ENCODE measurements at regions not wholly inside any gene's neighbourhood (a gene's known extent, or its start where the extent isn't known, plus 50 kb on each side); places are given as distances from the start of the nearest gene placed in this dataset.
A peak's percentile ranks its signal among the peaks of the same experiment; 100 is the strongest.
"Not testable (repeated sequence)": the region's sequence is repeated elsewhere in the genome, so short reads cannot be mapped to it uniquely, and the experiment has no call there.

- Histone ChIP-seq H3K27ac (peak overlapping the region; percentile 50), H3K4me3 (peak overlapping the region; percentile 26 to 73), H3K9me3 (no peaks in the 10 kb centered on the region), H3K4me1 (peaks cover 12% of the 10 kb centered on the region), H3K27me3 (no peaks in the 10 kb centered on the region), H3K36me3 (no peaks in the 10 kb centered on the region)
- DNase-seq (ENCODE audit: extremely low spot score in 2 of 2) = no peak
- intact Hi-C loops (cut with DNase I) = no loop called here
- no peak for TF ChIP-seq CTCF (IDR thresholded peaks at IDR 0.05)
- no peak for TF ChIP-seq POLR2A (IDR thresholded peaks at IDR 0.05)
- TF ChIP-seq POLR2AphosphoS5 (IDR thresholded peaks at IDR 0.05; ENCODE audit: insufficient read depth in 1 of 2, low read depth in 1 of 2) = peak in 1 of 2 donors; percentile 84
These were observed 98.0 kb upstream of the ZNF722 start for GRCh38 chr7:63900394-63901203.

GRCh38 chr7:63901204-63901506, 97.5 kb upstream of the ZNF722 start:
- peak overlapping the region; percentile 50 for H3K27ac ChIP-seq
- peak overlapping the region; percentile 10 to 73 for H3K4me3 ChIP-seq
- DNase-seq (ENCODE audit: extremely low spot score in 2 of 2); H3K36me3 ChIP-seq; H3K27me3 ChIP-seq; H3K9me3 ChIP-seq; intact Hi-C loops (cut with DNase I): not testable (repeated sequence)
- H3K4me1 ChIP-seq = peaks cover 12% of the 10 kb centered on the region

GRCh38 chr7:63918986-63919385, 79.7 kb upstream of the ZNF722 start:
- Histone ChIP-seq H3K36me3 (no peaks in the 10 kb centered on the region), H3K4me3 (no peak overlapping the region), H3K27ac (no peak overlapping the region), H3K4me1 (no peaks in the 10 kb centered on the region), H3K9me3 (no peaks in the 10 kb centered on the region), H3K27me3 (no peaks in the 10 kb centered on the region)
- no peak for DNase-seq (ENCODE audit: extremely low spot score in 2 of 2)
- no peak for TF ChIP-seq CTCF (IDR thresholded peaks at IDR 0.05)
- no peak for TF ChIP-seq POLR2A (IDR thresholded peaks at IDR 0.05)
- TF ChIP-seq POLR2AphosphoS5 (IDR thresholded peaks at IDR 0.05; ENCODE audit: insufficient read depth in 1 of 2, low read depth in 1 of 2) = no peak
- intact Hi-C loops (cut with DNase I) = no loop called here

GRCh38 chr7:63925262-63925625, 73.4 kb upstream of the ZNF722 start:
- TF ChIP-seq POLR2A (IDR thresholded peaks at IDR 0.05) = no peak
- no peak for TF ChIP-seq POLR2AphosphoS5 (IDR thresholded peaks at IDR 0.05; ENCODE audit: insufficient read depth in 1 of 2, low read depth in 1 of 2)
- no peak for TF ChIP-seq CTCF (IDR thresholded peaks at IDR 0.05)
- Histone ChIP-seq H3K9me3 (no peaks in the 10 kb centered on the region), H3K4me3 (peak overlapping the region; percentile 21 to 71), H3K36me3 (no peaks in the 10 kb centered on the region), H3K4me1 (peaks cover 14% of the 10 kb centered on the region), H3K27ac (peak overlapping the region; percentile 88), H3K27me3 (no peaks in the 10 kb centered on the region)
- intact Hi-C loops (cut with DNase I) = no loop called here
- no peak for DNase-seq (ENCODE audit: extremely low spot score in 2 of 2)

- no peaks in the 10 kb centered on the region for H3K27me3 ChIP-seq
- DNase-seq (ENCODE audit: extremely low spot score in 2 of 2) = no peak
- H3K27ac ChIP-seq = peak overlapping the region; percentile 88
- intact Hi-C loops (cut with DNase I) = no loop called here
- H3K4me1 ChIP-seq = peaks cover 14% of the 10 kb centered on the region
- no peak for TF ChIP-seq POLR2A (IDR thresholded peaks at IDR 0.05)
- TF ChIP-seq POLR2AphosphoS5 (IDR thresholded peaks at IDR 0.05; ENCODE audit: insufficient read depth in 1 of 2, low read depth in 1 of 2) = peak; percentile 51 to 90
- H3K9me3 ChIP-seq = no peaks in the 10 kb centered on the region
- H3K4me3 ChIP-seq = peak overlapping the region; percentile 21 to 71
- H3K36me3 ChIP-seq = no peaks in the 10 kb centered on the region
These were observed 72.8 kb upstream of the ZNF722 start for GRCh38 chr7:63925626-63926460.

GRCh38 chr7:63927261-63927660, 71.4 kb upstream of the ZNF722 start:
- Histone ChIP-seq H3K36me3 (no peaks in the 10 kb centered on the region), H3K9me3 (no peaks in the 10 kb centered on the region), H3K27me3 (no peaks in the 10 kb centered on the region), H3K4me1 (peaks cover 14% of the 10 kb centered on the region), H3K4me3 (peak overlapping the region in 1 of 2 donors; percentile 71), H3K27ac (peak overlapping the region; percentile 88)
- intact Hi-C loops (cut with DNase I) = no loop called here
- TF ChIP-seq POLR2AphosphoS5 (IDR thresholded peaks at IDR 0.05; ENCODE audit: insufficient read depth in 1 of 2, low read depth in 1 of 2) (no peak), CTCF (IDR thresholded peaks at IDR 0.05) (no peak), POLR2A (IDR thresholded peaks at IDR 0.05) (no peak)
- no peak for DNase-seq (ENCODE audit: extremely low spot score in 2 of 2)
